B cell (primary cell): ENCODE measurements at regions not wholly inside any gene's neighbourhood (a gene's known extent, or its start where the extent isn't known, plus 50 kb on each side); places are given as distances from the start of the nearest gene placed in this dataset.
"Not testable (repeated sequence)": the region's sequence is repeated elsewhere in the genome, so short reads cannot be mapped to it uniquely, and the experiment has no call there.

Experiments used
- ATAC-seq: fragments of 200-7000 bp; cut with Tn5 transposase; one replicate; pipeline ENCODE4 v1.10.0; 2021; ENCODE audit warnings: low read depth, mild to moderate bottlenecking, moderate number of reproducible peaks, moderate library complexity
- CTCF ChIA-PET: fragments of 350-600 bp; sonication (Branson Sonifier 250); formaldehyde crosslinking; loops from one replicate; lab custom pipeline; 2021; ENCODE audit warnings: antibody characterized with exemption, inconsistent platforms; lab: Charles Lee
- POLR2A ChIA-PET: fragments of 350-600 bp; sonication (Branson Sonifier 250); formaldehyde crosslinking; loops from one replicate; lab custom pipeline; 2021; ENCODE audit warnings: antibody characterized with exemption; lab: Charles Lee
- DNase-seq: peaks from one replicate; pipeline ENCODE4 v3.0.0; 2013
- H2AFZ ChIP-seq: 2 replicates; pipeline ENCODE4 v1.6.1; 2012; ENCODE audit warnings: mild to moderate bottlenecking, low read depth, low read length; ENCODE audit not compliant: insufficient read depth, poor library complexity, severe bottlenecking
- H3K27ac ChIP-seq, 2 donors: 1 replicate in 1 of 2; 2 replicates in 1 of 2; pipeline ENCODE4 v1.5.1; 2012 to 2013; ENCODE audit warnings: low read length in 2 of 2, mild to moderate bottlenecking in 2 of 2, moderate library complexity in 1 of 2
- H3K27me3 ChIP-seq, 4 experiments: fragments of 200-600 bp in 1 of 4; sonication (generic) in 1 of 4; replicated peaks in 1 of 4; 1 replicate in 2 of 4; 2 replicates in 2 of 4; pipeline versions ENCODE4 v1.6.1 to v1.7.0; 2013 to 2016; ENCODE audit warnings: low read length in 3 of 4, mild to moderate bottlenecking in 2 of 4, mixed read lengths in 1 of 4, moderate library complexity in 1 of 4; ENCODE audit not compliant: insufficient read depth in 4 of 4, control insufficient read depth in 3 of 4; ENCODE audit errors: control extremely low read depth in 1 of 4
- H3K36me3 ChIP-seq, 2 experiments: replicated peaks in 1 of 2; 1 replicate in 1 of 2; 2 replicates in 1 of 2; pipeline versions ENCODE4 v1.6.1 to v1.7.1; 2013; ENCODE audit warnings: low read length in 1 of 2; ENCODE audit not compliant: insufficient read depth in 2 of 2, control insufficient read depth in 1 of 2; ENCODE audit errors: control extremely low read depth in 1 of 2, extremely low read depth in 1 of 2
- H3K4me1 ChIP-seq, 2 donors: fragments of 200-600 bp in 1 of 2; sonication (generic) in 1 of 2; 1 replicate in 1 of 2; 2 replicates in 1 of 2; pipeline versions ENCODE4 v1.5.1 to v1.6.1; 2013 to 2017; ENCODE audit warnings: low read length in 2 of 2; ENCODE audit not compliant: control insufficient read depth in 2 of 2, insufficient read depth in 2 of 2
- H3K4me2 ChIP-seq: replicated peaks from 2 replicates; pipeline ENCODE3; 2012; ENCODE audit warnings: mild to moderate bottlenecking, low read depth, low read length; ENCODE audit not compliant: poor library complexity, severe bottlenecking
- H3K4me3 ChIP-seq, 5 experiments: fragments of 200-600 bp in 1 of 5; sonication (generic) in 1 of 5; 1 replicate in 3 of 5; 2 replicates in 2 of 5; pipeline versions ENCODE4 v1.5.1 to v1.7.0; 2011 to 2016; ENCODE audit warnings: low read length in 4 of 5, mild to moderate bottlenecking in 4 of 5, low read depth in 2 of 5, control low read depth in 1 of 5, moderate library complexity in 1 of 5; ENCODE audit not compliant: insufficient read depth in 1 of 5; ENCODE audit errors: control extremely low read depth in 1 of 5, extremely low read depth in 1 of 5
- H3K79me2 ChIP-seq: fragments of 200-600 bp; sonication (generic); one replicate; pipeline ENCODE4 v1.6.0; 2016; ENCODE audit warnings: low read length; ENCODE audit not compliant: control insufficient read depth, insufficient read depth
- H3K9ac ChIP-seq: fragments of 200-600 bp; sonication (generic); 2 replicates; pipeline ENCODE4 v1.6.1; 2017; ENCODE audit warnings: mild to moderate bottlenecking, low read length, moderate library complexity
- H3K9me3 ChIP-seq, 3 donors: one replicate each; pipeline versions ENCODE4 v1.6.1 to v1.7.1; 2013; ENCODE audit warnings: low read length in 2 of 3; ENCODE audit not compliant: control insufficient read depth in 2 of 3, insufficient read depth in 1 of 3; ENCODE audit errors: control extremely low read depth in 1 of 3
- H4K20me1 ChIP-seq: 2 replicates; pipeline ENCODE4 v1.6.0; 2012; ENCODE audit warnings: mild to moderate bottlenecking, low read length; ENCODE audit not compliant: insufficient read depth, control insufficient read depth, poor library complexity, severe bottlenecking
- H3K27ac Mint-ChIP-seq: one replicate; pipeline ENCODE4 v1.8.0; 2021; ENCODE audit warnings: mixed read lengths
- H3K27me3 Mint-ChIP-seq: one replicate; pipeline ENCODE4 v1.8.0; 2021; ENCODE audit warnings: mixed read lengths
- H3K4me1 Mint-ChIP-seq: one replicate; pipeline ENCODE4 v1.8.0; 2021; ENCODE audit warnings: mixed read lengths
- H3K4me3 Mint-ChIP-seq: one replicate; pipeline ENCODE4 v1.8.0; 2021; ENCODE audit warnings: mixed read lengths
- H3K9me3 Mint-ChIP-seq: one replicate; pipeline ENCODE4 v1.8.0; 2022; ENCODE audit warnings: mixed read lengths; ENCODE audit not compliant: insufficient read depth
- CTCF ChIP-seq: fragments of 200-600 bp; IDR thresholded peaks from one replicate; pipeline ENCODE4 v1.8.0; 2022; ENCODE audit warnings: antibody characterized with exemption, mild to moderate bottlenecking
- EZH2 ChIP-seq: IDR thresholded peaks from 2 replicates; pipeline ENCODE4 v1.6.1; 2012; ENCODE audit warnings: borderline replicate concordance, low read depth, mild to moderate bottlenecking, moderate library complexity, low read length; ENCODE audit not compliant: insufficient read depth, poor library complexity, severe bottlenecking
- WGBS: methylation state at CpG from one replicate; pipeline ENCODE4 v1.1.5; 2013; ENCODE audit warnings: missing lambda C conversion rate; ENCODE audit not compliant: insufficient coverage; 5-methylcytosine and 5-hydroxymethylcytosine counted together
- intact Hi-C: fragments of 100-400 bp; cut with micrococcal nuclease; formaldehyde crosslinking; loops from one replicate; pipeline ENCODE4 v1.10.0; 2022

- Mint-ChIP-seq H3K27ac (no peak overlapping the region), H3K4me1 (no peaks in the 10 kb centered on the region), H3K9me3 (peaks cover 4% of the 10 kb centered on the region), H3K27me3 (peaks cover 6% of the 10 kb centered on the region), H3K4me3 (no peak overlapping the region)
- no peak for ATAC-seq
- Histone ChIP-seq H3K27ac (no peak overlapping the region), H3K79me2 (no peaks in the 10 kb centered on the region), H3K9me3 (no peaks in the 10 kb centered on the region), H4K20me1 (no peaks in the 10 kb centered on the region), H3K4me1 (no peaks in the 10 kb centered on the region), H3K36me3 (no peaks in the 10 kb centered on the region), H3K27me3 (no peaks in the 10 kb centered on the region), H2AFZ (no peak overlapping the region), H3K9ac (no peak overlapping the region), H3K4me3 (no peak overlapping the region), H3K4me2 (no peak overlapping the region)
- no peak for TF ChIP-seq CTCF
- TF ChIP-seq EZH2: no peak
- POLR2A ChIA-PET: no interaction called here
- CTCF ChIA-PET: no interaction called here
- WGBS: 65% methylated on average over 2 of the region's 4 CpGs
- DNase-seq: no peak
- intact Hi-C loops: no loop called here
Measured at GRCh38 chr11:116030697-116031331, 526.6 kb upstream of the CADM1 start.

GRCh38 chr11:116028506-116028905 lies 524.3 kb upstream of the CADM1 start:
- no CpG with 5 or more reads among the region's 1 CpG for WGBS
- H3K4me3 ChIP-seq, H3K27ac Mint-ChIP-seq, H3K9me3 Mint-ChIP-seq, H3K9me3 ChIP-seq, DNase-seq, H2AFZ ChIP-seq, POLR2A ChIA-PET, intact Hi-C loops, ATAC-seq, H3K36me3 ChIP-seq, H3K27me3 ChIP-seq, H3K4me3 Mint-ChIP-seq, H3K79me2 ChIP-seq, CTCF ChIA-PET, H4K20me1 ChIP-seq, H3K4me2 ChIP-seq, H3K4me1 ChIP-seq, H3K27ac ChIP-seq, H3K4me1 Mint-ChIP-seq, H3K9ac ChIP-seq: not testable (repeated sequence)
- H3K27me3 Mint-ChIP-seq: peaks cover 12% of the 10 kb centered on the region
